Body of pancreas (tissue), 4 donors: ENCODE measurements at regions not wholly inside any gene's neighbourhood (a gene's known extent, or its start where the extent isn't known, plus 50 kb on each side); places are given as distances from the start of the nearest gene placed in this dataset.

ENCODE experiments used
- CTCF ChIP-seq, 7 experiments: fragments of 450-650 bp in 4 of 7; fragments of 200-600 bp in 3 of 7; sonication (generic) in 3 of 7; IDR thresholded peaks; one replicate each; pipeline ENCODE4 v1.5.1; 2016 to 2019; ENCODE audit warnings: antibody characterized with exemption in 7 of 7
- POLR2A ChIP-seq, 3 donors: fragments of 450-650 bp; IDR thresholded peaks; one replicate each; pipeline ENCODE4 v1.6.1; 2016; ENCODE audit warnings: antibody characterized with exemption in 3 of 3, mild to moderate bottlenecking in 2 of 3

GRCh38 chr4:189033801-189034347 lies 894.6 kb downstream of the TRIML1 start:
- TF ChIP-seq CTCF (IDR thresholded peaks at IDR 0.05) (no peak), POLR2A (IDR thresholded peaks at IDR 0.05) (no peak)
